H9 (cell line): ENCODE measurements at regions not wholly inside any gene's neighbourhood (a gene's known extent, or its start where the extent isn't known, plus 50 kb on each side); places are given as distances from the start of the nearest gene placed in this dataset.

ENCODE experiments used
- DNase-seq: peaks from one replicate; pipeline ENCODE4 v3.0.0-alpha.2; 2017
- H2AFZ ChIP-seq: one replicate; pipeline ENCODE4 v1.6.1; 2013; ENCODE audit warnings: mild to moderate bottlenecking, low read length, control low read depth, moderate library complexity
- H2AK5ac ChIP-seq: 2 replicates; pipeline ENCODE4 v1.6.1; 2013; ENCODE audit warnings: low read length, control low read depth, mixed read lengths; ENCODE audit not compliant: insufficient read length
- H2BK120ac ChIP-seq: one replicate; pipeline ENCODE4 v1.6.1; 2013; ENCODE audit warnings: low read depth, mild to moderate bottlenecking, low read length, control low read depth, inconsistent platforms; ENCODE audit not compliant: poor library complexity, severe bottlenecking
- H2BK12ac ChIP-seq: 2 replicates; pipeline ENCODE4 v1.6.1; 2013; ENCODE audit warnings: low read length, control low read depth, mixed read lengths, low read depth; ENCODE audit not compliant: insufficient read length
- H2BK15ac ChIP-seq: 2 replicates; pipeline ENCODE4 v1.6.1; 2013; ENCODE audit warnings: low read depth, low read length, control low read depth
- H2BK20ac ChIP-seq: one replicate; pipeline ENCODE4 v1.6.1; 2013; ENCODE audit warnings: low read depth, mild to moderate bottlenecking, low read length, control low read depth, inconsistent platforms; ENCODE audit not compliant: poor library complexity, severe bottlenecking
- H2BK5ac ChIP-seq: 2 replicates; pipeline ENCODE4 v1.6.1; 2013; ENCODE audit warnings: low read length, control low read depth, mixed read lengths; ENCODE audit not compliant: insufficient read length
- H3K14ac ChIP-seq: 2 replicates; pipeline ENCODE4 v1.6.1; 2013; ENCODE audit warnings: low read length, control low read depth; ENCODE audit not compliant: insufficient read depth
- H3K18ac ChIP-seq: 2 replicates; pipeline ENCODE4 v1.6.1; 2013; ENCODE audit warnings: low read depth, mild to moderate bottlenecking, mixed read lengths, low read length, control low read depth; ENCODE audit not compliant: insufficient read length
- H3K23ac ChIP-seq: 2 replicates; pipeline ENCODE4 v1.6.1; 2013; ENCODE audit warnings: low read length, control low read depth, mixed read lengths, low read depth; ENCODE audit not compliant: insufficient read length
- H3K23me2 ChIP-seq: 2 replicates; pipeline ENCODE4 v1.6.1; 2013; ENCODE audit warnings: low read depth, mild to moderate bottlenecking, mixed read lengths, low read length, control low read depth; ENCODE audit not compliant: insufficient read length, poor library complexity, severe bottlenecking
- H3K27ac ChIP-seq: 2 replicates; pipeline ENCODE4 v1.5.1; 2013; ENCODE audit warnings: low read length, control low read depth, mixed read lengths, low read depth; ENCODE audit not compliant: insufficient read length
- H3K27me3 ChIP-seq: 2 replicates; pipeline ENCODE4 v1.6.1; 2013; ENCODE audit warnings: low read length, control low read depth, inconsistent platforms; ENCODE audit not compliant: insufficient read depth
- H3K4ac ChIP-seq: 2 replicates; pipeline ENCODE4 v1.6.1; 2013; ENCODE audit warnings: low read depth, mild to moderate bottlenecking, control low read depth, inconsistent platforms, low read length, moderate library complexity
- H3K4me1 ChIP-seq: 2 replicates; pipeline ENCODE4 v1.6.1; 2013; ENCODE audit warnings: low read length, control low read depth, inconsistent platforms; ENCODE audit not compliant: insufficient read depth
- H3K4me2 ChIP-seq: 2 replicates; pipeline ENCODE4 v1.6.1; 2013; ENCODE audit warnings: low read length, control low read depth, mixed read lengths; ENCODE audit not compliant: insufficient read length, insufficient read depth
- H3K56ac ChIP-seq: 2 replicates; pipeline ENCODE4 v1.6.1; 2013; ENCODE audit warnings: low read depth, mild to moderate bottlenecking, mixed read lengths, low read length, control low read depth; ENCODE audit not compliant: insufficient read length
- H3K79me1 ChIP-seq: 2 replicates; pipeline ENCODE4 v1.6.1; 2013; ENCODE audit warnings: low read depth, mild to moderate bottlenecking, moderate library complexity, low read length, control low read depth, inconsistent platforms; ENCODE audit not compliant: insufficient read depth, poor library complexity, severe bottlenecking
- H3K79me2 ChIP-seq: 2 replicates; pipeline ENCODE4 v1.6.1; 2013; ENCODE audit warnings: low read length, control low read depth, inconsistent platforms; ENCODE audit not compliant: insufficient read depth
- H3K9ac ChIP-seq: 2 replicates; pipeline ENCODE4 v1.6.1; 2013; ENCODE audit warnings: low read length, control low read depth, mixed read lengths; ENCODE audit not compliant: insufficient read length; ENCODE audit errors: extremely low read depth
- H3K9me3 ChIP-seq: one replicate; pipeline ENCODE4 v1.6.1; 2013; ENCODE audit warnings: low read depth, low read length, inconsistent platforms; ENCODE audit not compliant: control insufficient read depth
- H3T11ph ChIP-seq: one replicate; pipeline ENCODE4 v1.6.1; 2013; ENCODE audit warnings: mild to moderate bottlenecking, low read length, control low read depth, inconsistent platforms
- H4K20me1 ChIP-seq: one replicate; pipeline ENCODE4 v1.6.1; 2013; ENCODE audit not compliant: control insufficient read depth, insufficient read length, insufficient read depth
- H4K5ac ChIP-seq: 2 replicates; pipeline ENCODE4 v1.6.1; 2013; ENCODE audit warnings: low read depth, mild to moderate bottlenecking, mixed read lengths, low read length, control low read depth; ENCODE audit not compliant: insufficient read length
- H4K8ac ChIP-seq: replicated peaks from 2 replicates; pipeline ENCODE4 v1.6.1; 2013; ENCODE audit warnings: low read length, control low read depth, mixed read lengths, low read depth; ENCODE audit not compliant: insufficient read length
- H4K91ac ChIP-seq: 2 replicates; pipeline ENCODE4 v1.6.1; 2013; ENCODE audit warnings: low read depth, mild to moderate bottlenecking, moderate library complexity, mixed read lengths, low read length, control low read depth; ENCODE audit not compliant: insufficient read length
- H3K27ac Mint-ChIP-seq, 3 experiments: 2 replicates in 2 of 3; 3 replicates in 1 of 3; pipeline ENCODE4 v1.8.0; 2020 to 2021; ENCODE audit warnings: mixed read lengths in 3 of 3, mild to moderate bottlenecking in 1 of 3, moderate library complexity in 1 of 3
- H3K27me3 Mint-ChIP-seq: 2 replicates; pipeline ENCODE4 v1.8.0; 2021; ENCODE audit warnings: low read depth, mild to moderate bottlenecking, moderate library complexity, mixed read lengths
- H3K36me3 Mint-ChIP-seq, 3 experiments: 2 replicates in 2 of 3; 3 replicates in 1 of 3; pipeline ENCODE4 v1.8.0; 2020 to 2021; ENCODE audit warnings: low read depth in 3 of 3, mixed read lengths in 3 of 3; ENCODE audit not compliant: insufficient read depth in 1 of 3
- H3K4me1 Mint-ChIP-seq, 2 experiments: 2 replicates each; pipeline ENCODE4 v1.8.0; 2020; ENCODE audit warnings: mixed read lengths in 2 of 2
- H3K4me3 Mint-ChIP-seq, 2 experiments: 2 replicates in 1 of 2; 3 replicates in 1 of 2; pipeline ENCODE4 v1.8.0; 2020 to 2021; ENCODE audit warnings: mild to moderate bottlenecking in 2 of 2, mixed read lengths in 2 of 2, moderate library complexity in 1 of 2
- H3K9me3 Mint-ChIP-seq, 2 experiments: 2 replicates in 1 of 2; 3 replicates in 1 of 2; pipeline ENCODE4 v1.8.0; 2020; ENCODE audit warnings: mild to moderate bottlenecking in 2 of 2, mixed read lengths in 2 of 2, moderate library complexity in 1 of 2
- WGBS: extraction: QIAGEN DNeasy Blood & Tissue Kit; methylation state at CpG from one replicate; pipeline ENCODE4 v1.1.7; 2013; ENCODE audit warnings: missing lambda C conversion rate, low lambda C conversion rate, mixed read lengths; ENCODE audit not compliant: insufficient read length; ENCODE audit errors: extremely low coverage; 5-methylcytosine and 5-hydroxymethylcytosine counted together
- TF ChIP-seq, protein P1 (sequence below): fragments of 200-600 bp; sonication (generic); conservative IDR thresholded peaks from 3 replicates; pipeline ENCODE4 v1.8.0; 2021; ENCODE audit warnings: antibody characterized with exemption, mild to moderate bottlenecking

DNA sequence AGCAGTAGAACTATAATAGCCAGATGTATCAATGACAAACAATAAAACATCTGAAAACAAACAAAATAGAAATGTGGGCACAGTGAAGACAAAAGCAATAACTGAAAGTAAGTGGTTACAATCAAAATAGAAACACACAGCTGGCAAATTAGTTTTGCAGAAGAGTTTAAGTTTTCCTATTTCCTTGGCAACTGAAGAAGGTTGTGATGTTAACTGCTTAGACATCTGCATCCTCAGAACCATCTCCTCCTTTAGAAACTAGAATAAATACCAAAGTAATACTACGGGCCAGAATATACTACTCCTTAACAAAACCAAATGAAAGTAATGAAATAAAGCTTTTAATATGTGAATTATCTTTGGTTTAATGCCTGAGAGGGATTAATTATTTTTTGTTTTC lies 605.5 kb downstream of the LTN1 start:
- Histone ChIP-seq H2BK120ac (no peak overlapping the region), H3K9me3 (no peaks in the 10 kb centered on the region)
- no peak overlapping the region for H3K4me3 Mint-ChIP-seq

More for the DNA sequence above, 605.5 kb downstream of the LTN1 start:
- Histone ChIP-seq H2AK5ac (no peak overlapping the region), H3K56ac (no peak overlapping the region), H3K27me3 (no peaks in the 10 kb centered on the region), H3K79me2 (no peaks in the 10 kb centered on the region), H2AFZ (no peak overlapping the region), H4K91ac (no peak overlapping the region), H3K23me2 (no peaks in the 10 kb centered on the region), H4K20me1 (no peaks in the 10 kb centered on the region), H3K4me2 (no peak overlapping the region), H4K8ac (no peak overlapping the region), H3K23ac (no peak overlapping the region), H3K18ac (no peak overlapping the region), H3K9ac (no peak overlapping the region), H4K5ac (no peak overlapping the region), H3K79me1 (no peaks in the 10 kb centered on the region), H3T11ph (no peak overlapping the region), H2BK12ac (no peak overlapping the region), H3K4ac (no peak overlapping the region), H3K14ac (no peak overlapping the region), H3K27ac (no peak overlapping the region), H2BK20ac (no peak overlapping the region), H2BK15ac (no peak overlapping the region), H3K4me1 (no peaks in the 10 kb centered on the region), H2BK5ac (no peak overlapping the region)
- WGBS: no CpG with 5 or more reads among the region's 1 CpG
- Mint-ChIP-seq H3K4me1 (no peaks in the 10 kb centered on the region), H3K27ac (no peak overlapping the region), H3K36me3 (no peaks in the 10 kb centered on the region), H3K9me3 (no peaks in the 10 kb centered on the region), H3K27me3 (no peaks in the 10 kb centered on the region)
- TF ChIP-seq, protein P1, sequence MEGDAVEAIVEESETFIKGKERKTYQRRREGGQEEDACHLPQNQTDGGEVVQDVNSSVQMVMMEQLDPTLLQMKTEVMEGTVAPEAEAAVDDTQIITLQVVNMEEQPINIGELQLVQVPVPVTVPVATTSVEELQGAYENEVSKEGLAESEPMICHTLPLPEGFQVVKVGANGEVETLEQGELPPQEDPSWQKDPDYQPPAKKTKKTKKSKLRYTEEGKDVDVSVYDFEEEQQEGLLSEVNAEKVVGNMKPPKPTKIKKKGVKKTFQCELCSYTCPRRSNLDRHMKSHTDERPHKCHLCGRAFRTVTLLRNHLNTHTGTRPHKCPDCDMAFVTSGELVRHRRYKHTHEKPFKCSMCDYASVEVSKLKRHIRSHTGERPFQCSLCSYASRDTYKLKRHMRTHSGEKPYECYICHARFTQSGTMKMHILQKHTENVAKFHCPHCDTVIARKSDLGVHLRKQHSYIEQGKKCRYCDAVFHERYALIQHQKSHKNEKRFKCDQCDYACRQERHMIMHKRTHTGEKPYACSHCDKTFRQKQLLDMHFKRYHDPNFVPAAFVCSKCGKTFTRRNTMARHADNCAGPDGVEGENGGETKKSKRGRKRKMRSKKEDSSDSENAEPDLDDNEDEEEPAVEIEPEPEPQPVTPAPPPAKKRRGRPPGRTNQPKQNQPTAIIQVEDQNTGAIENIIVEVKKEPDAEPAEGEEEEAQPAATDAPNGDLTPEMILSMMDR: no peak
- DNase-seq: no peak
